ENCODE measurements at regions not wholly inside any gene's neighbourhood (a gene's known extent, or its start where the extent isn't known, plus 50 kb on each side); places are given as distances from the start of the nearest gene placed in this dataset.

DNA sequence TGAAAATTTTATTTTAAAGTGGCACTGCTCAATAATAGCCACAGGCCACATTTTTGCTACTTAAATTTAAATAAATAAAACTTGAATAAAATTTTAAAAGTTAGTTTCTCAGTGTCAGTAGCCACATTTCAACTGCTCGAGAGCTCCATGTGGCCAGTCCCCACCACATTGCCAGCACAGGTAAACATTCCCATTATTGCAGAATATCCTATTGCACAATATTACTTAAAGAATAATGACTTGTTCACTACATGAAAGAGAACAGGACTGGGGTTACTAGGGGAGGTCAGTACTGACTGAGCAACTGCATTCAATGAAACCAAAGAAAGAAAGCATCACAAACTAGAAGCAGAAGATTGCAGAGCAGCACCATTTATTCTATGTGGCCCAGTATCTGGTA, 2201.6 kb upstream of the TENM3 start (continued):
- TF ChIP-seq SOX6 (IDR thresholded peaks at IDR 0.05) (no peak), SOX6 (CRISPR knock-in tag; IDR thresholded peaks at IDR 0.05) (peak; percentile 55; the same call in 1 of the 2 replicates), ZNF543 (CRISPR knock-in tag; IDR thresholded peaks at IDR 0.05) (no peak), EEA1 (CRISPR knock-in tag; IDR thresholded peaks at IDR 0.05; ENCODE audit: borderline replicate concordance) (no peak), GATAD1 (CRISPR knock-in tag; IDR thresholded peaks at IDR 0.05) (no peak), NFE2L1 (CRISPR knock-in tag; IDR thresholded peaks at IDR 0.05; ENCODE audit: borderline replicate concordance) (no peak), GATAD2A (CRISPR knock-in tag; IDR thresholded peaks at IDR 0.05) (peak; percentile 58), ZBTB25 (CRISPR knock-in tag; IDR thresholded peaks at IDR 0.05) (no peak), ZIK1 (CRISPR knock-in tag; IDR thresholded peaks at IDR 0.05; ENCODE audit: borderline replicate concordance, low read depth) (no peak), ZNF614 (CRISPR knock-in tag; IDR thresholded peaks at IDR 0.05; ENCODE audit: borderline replicate concordance) (no peak), NRL (CRISPR knock-in tag; IDR thresholded peaks at IDR 0.05; ENCODE audit: borderline replicate concordance) (no peak), FOXP1 (IDR thresholded peaks at IDR 0.05) (no peak), FOXP1 (CRISPR knock-in tag; IDR thresholded peaks at IDR 0.05) (peak; percentile 37; the same call in 1 of the 2 replicates), NCOA2 (CRISPR knock-in tag; IDR thresholded peaks at IDR 0.05) (peak; percentile 29; the same call in 1 of the 2 replicates)
- TF ChIP-seq, protein P1, sequence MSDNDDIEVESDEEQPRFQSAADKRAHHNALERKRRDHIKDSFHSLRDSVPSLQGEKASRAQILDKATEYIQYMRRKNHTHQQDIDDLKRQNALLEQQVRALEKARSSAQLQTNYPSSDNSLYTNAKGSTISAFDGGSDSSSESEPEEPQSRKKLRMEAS (IDR thresholded peaks at IDR 0.05): peak; percentile 53; the same call in 1 of the 2 replicates

DNA sequence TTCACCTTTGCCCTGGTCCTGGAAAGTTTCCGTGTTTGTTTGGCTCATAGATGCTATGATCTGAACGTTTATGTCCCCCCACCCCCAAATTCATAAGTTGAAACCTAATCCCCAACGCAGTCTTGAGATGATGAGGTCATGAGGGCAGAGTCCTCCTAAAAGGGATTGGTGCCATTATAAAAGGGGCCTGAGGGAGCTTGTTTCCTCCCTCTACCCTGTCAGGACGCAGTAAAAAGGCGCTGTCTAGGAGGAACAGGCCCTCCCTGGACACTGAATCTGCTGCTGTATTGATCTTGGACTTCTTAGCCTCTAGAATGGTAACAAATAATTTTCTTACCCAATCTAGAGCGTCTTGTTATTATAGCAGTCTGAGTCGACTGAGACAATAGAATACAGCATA, 2190.6 kb upstream of the TENM3 start:
- DNase-seq (ENCODE audit: low spot score) (no peak), FAIRE-seq (no peak), ATAC-seq (no peak)
- ChIA-PET POLR2A (no interaction called here), CTCF (ENCODE audit: low intra/inter-chr PET ratio, low total read pairs) (no interaction called here)
- Histone ChIP-seq H3K9ac (ENCODE audit: insufficient read depth, low read depth, low read length) (no peak overlapping the region), H3K9me3 (ENCODE audit: low read length) (no peaks in the 10 kb centered on the region), H3K4me3 (replicated peaks in 1 of 3; ENCODE audit: insufficient read depth in 1 of 3, low read depth in 2 of 3, low read length in 3 of 3) (no peak overlapping the region), H3K79me2 (ENCODE audit: insufficient read depth, low read length) (no peaks in the 10 kb centered on the region), H4K20me1 (ENCODE audit: insufficient read depth, low read length) (no peaks in the 10 kb centered on the region), H3K4me1 (ENCODE audit: insufficient read depth, low read length) (peaks cover 4% of the 10 kb centered on the region; the same call in 1 of the 2 replicates), H3K27ac (ENCODE audit: extremely low read length, insufficient read depth, low read length) (no peak overlapping the region), H2AFZ (ENCODE audit: low read length) (no peak overlapping the region), H3K27me3 (ENCODE audit: control insufficient read depth in 1 of 2, insufficient read depth in 2 of 2, low read length in 2 of 2) (peaks cover 0 to 11% of the 10 kb centered on the region in 2 experiments; a peak in 3 of 5 replicates), H3K4me2 (ENCODE audit: low read depth, low read length) (no peak overlapping the region), H3K36me3 (replicated peaks in 1 of 2; ENCODE audit: control insufficient read depth in 1 of 2, insufficient read depth in 2 of 2, low read length in 2 of 2) (no peaks in the 10 kb centered on the region)
- BruUV-seq (replicated peaks): no TSS peak
- WGBS (ENCODE audit: low lambda C conversion rate): 0% methylated on average over 7 of the region's 7 CpGs
- in situ Hi-C loops (cut with HindIII; ENCODE audit: extremely low pct_ligation_motif_present, low pct_unique_long_range_greater_than_20kb): no loop called here
- intact Hi-C loops (cut with micrococcal nuclease; ENCODE audit: unreplicated experiment): loop anchor here (10.0 kb wide), 1 partner anchor 1682 kb away; no protein-coding TSS in a partner anchor
- TF ChIP-seq HNRNPLL (IDR thresholded peaks at IDR 0.05; ENCODE audit: low read depth, low read length, poor library complexity, severe bottlenecking): no peak
- TF ChIP-seq, protein P2, sequence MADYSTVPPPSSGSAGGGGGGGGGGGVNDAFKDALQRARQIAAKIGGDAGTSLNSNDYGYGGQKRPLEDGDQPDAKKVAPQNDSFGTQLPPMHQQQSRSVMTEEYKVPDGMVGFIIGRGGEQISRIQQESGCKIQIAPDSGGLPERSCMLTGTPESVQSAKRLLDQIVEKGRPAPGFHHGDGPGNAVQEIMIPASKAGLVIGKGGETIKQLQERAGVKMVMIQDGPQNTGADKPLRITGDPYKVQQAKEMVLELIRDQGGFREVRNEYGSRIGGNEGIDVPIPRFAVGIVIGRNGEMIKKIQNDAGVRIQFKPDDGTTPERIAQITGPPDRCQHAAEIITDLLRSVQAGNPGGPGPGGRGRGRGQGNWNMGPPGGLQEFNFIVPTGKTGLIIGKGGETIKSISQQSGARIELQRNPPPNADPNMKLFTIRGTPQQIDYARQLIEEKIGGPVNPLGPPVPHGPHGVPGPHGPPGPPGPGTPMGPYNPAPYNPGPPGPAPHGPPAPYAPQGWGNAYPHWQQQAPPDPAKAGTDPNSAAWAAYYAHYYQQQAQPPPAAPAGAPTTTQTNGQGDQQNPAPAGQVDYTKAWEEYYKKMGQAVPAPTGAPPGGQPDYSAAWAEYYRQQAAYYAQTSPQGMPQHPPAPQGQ (CRISPR knock-in tag; IDR thresholded peaks at IDR 0.05; ENCODE audit: borderline replicate concordance): no peak

All from HepG2 (cell line).